ENCODE measurements at regions not wholly inside any gene's neighbourhood (a gene's known extent, or its start where the extent isn't known, plus 50 kb on each side); places are given as distances from the start of the nearest gene placed in this dataset.

DNA sequence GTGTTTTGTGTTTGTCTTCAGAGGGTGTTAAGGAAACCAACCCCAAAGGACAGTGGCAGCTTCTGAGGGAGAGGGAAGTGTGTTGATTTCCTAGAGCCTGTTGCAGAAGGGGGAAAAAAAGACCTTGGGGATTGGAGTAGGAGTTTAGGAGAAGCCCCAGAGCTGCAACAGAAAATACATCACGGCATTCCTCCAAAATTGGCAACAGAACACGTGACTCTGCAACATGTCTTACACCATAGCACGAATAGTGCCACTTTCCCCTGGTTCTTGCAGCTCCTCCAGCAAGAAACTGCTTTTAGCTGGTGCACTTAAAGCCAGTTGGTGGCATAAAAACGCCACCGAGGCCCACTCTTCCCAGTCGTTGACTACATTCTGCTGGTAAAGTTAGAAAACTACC lies 473.0 kb downstream of the CD83 start:
- TF ChIP-seq, protein P1, sequence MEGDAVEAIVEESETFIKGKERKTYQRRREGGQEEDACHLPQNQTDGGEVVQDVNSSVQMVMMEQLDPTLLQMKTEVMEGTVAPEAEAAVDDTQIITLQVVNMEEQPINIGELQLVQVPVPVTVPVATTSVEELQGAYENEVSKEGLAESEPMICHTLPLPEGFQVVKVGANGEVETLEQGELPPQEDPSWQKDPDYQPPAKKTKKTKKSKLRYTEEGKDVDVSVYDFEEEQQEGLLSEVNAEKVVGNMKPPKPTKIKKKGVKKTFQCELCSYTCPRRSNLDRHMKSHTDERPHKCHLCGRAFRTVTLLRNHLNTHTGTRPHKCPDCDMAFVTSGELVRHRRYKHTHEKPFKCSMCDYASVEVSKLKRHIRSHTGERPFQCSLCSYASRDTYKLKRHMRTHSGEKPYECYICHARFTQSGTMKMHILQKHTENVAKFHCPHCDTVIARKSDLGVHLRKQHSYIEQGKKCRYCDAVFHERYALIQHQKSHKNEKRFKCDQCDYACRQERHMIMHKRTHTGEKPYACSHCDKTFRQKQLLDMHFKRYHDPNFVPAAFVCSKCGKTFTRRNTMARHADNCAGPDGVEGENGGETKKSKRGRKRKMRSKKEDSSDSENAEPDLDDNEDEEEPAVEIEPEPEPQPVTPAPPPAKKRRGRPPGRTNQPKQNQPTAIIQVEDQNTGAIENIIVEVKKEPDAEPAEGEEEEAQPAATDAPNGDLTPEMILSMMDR (IDR thresholded peaks at IDR 0.05), result no peak
- TF ChIP-seq EP300 (IDR thresholded peaks at IDR 0.05), result no peak
